ENCODE measurements at regions not wholly inside any gene's neighbourhood (a gene's known extent, or its start where the extent isn't known, plus 50 kb on each side); places are given as distances from the start of the nearest gene placed in this dataset.

DNA sequence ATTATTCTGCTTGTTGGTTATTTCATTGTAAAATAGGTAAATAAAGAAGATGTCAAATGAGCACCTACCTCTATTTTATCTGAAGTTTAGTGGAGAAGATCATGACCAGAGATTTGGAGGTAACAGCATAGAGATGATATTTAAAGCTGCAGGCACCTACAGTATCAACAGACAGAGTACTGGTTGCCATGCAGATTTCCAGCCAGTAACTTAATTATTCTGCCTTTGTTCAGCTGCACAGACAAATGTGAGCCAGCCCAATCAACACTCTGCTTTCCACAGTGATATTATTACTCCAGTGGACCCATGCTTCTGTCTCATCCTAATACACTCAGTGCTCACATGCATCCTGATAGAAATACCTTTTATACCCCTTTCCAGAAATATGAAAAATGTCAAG lies 348.5 kb upstream of the RGS6 start:
- no peak for DNase-seq

DNA sequence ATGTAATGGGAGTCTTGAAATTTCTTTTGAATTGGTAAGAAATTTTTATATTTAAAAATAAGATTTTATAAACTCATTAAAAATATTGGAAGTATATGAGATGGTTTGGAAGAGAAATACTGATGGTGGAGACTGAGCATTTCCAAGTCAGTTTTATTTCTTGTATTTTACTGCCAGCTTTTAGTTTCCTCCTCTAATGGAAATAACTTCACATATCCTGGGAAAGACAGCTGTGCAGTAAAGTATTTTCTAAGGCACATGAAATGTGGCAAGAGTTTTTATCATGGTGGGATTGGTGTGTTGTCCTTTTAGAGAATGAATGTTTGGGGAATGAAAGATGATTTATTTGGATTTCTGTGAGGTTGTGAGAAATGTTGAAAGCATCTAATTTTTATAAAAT lies 346.9 kb upstream of the RGS6 start:
- DNase-seq = no peak

- DNase-seq = no peak
Measured at GRCh38 chr14:71586131-71586897, 345.9 kb upstream of the RGS6 start.

GRCh38 chr14:71588028-71588427 lies 344.2 kb upstream of the RGS6 start:
- no peak for DNase-seq

GRCh38 chr14:71588576-71589215 lies 343.5 kb upstream of the RGS6 start:
- no peak for DNase-seq

- DNase-seq = no peak
Measured at GRCh38 chr14:71589609-71590008, 342.6 kb upstream of the RGS6 start.

DNA sequence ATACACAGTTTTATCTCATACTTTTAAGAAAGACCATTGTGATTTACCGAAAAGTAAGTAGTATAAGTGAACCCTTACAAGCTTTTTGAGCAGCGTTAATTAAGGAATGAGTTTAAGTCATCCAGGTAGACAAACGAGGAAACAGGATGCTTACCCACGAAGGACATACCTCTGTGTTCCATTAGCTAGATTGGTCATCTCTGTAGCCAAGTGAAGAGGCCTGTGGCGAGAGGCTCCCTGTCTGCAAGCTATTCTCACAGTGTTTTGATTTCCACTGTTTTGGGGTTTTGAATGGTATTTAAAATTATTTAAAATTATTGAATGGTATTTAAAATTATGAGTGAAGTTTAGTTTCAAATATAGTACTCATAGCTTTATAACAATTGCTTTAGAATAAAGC lies 342.1 kb upstream of the RGS6 start:
- no peak for DNase-seq

DNA sequence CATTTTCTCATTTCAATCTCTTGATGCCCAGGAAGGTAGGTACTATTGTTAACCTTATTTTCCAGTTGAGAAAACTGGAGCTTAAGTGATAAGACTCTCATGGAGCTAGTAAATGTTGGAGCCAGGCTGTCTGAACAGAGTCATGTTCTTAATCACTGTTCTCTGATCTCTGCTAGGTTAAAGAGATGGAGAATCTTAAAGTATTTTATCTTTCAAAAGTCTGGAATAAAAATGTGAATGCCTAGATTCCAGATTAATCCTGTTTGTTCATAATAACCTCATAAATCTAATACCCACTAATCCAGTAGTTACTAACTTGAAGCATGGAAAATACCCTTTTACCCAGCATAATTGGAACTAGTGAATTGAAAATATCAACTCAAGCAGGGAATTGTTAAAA lies 341.0 kb upstream of the RGS6 start:
- no peak for DNase-seq

- DNase-seq = no peak
Measured at GRCh38 chr14:71591929-71592328, 340.3 kb upstream of the RGS6 start.

- DNase-seq = no peak
Measured at GRCh38 chr14:71592361-71592760, 339.9 kb upstream of the RGS6 start.

- no peak for DNase-seq
Measured at GRCh38 chr14:71593966-71594365, 338.3 kb upstream of the RGS6 start.

DNA sequence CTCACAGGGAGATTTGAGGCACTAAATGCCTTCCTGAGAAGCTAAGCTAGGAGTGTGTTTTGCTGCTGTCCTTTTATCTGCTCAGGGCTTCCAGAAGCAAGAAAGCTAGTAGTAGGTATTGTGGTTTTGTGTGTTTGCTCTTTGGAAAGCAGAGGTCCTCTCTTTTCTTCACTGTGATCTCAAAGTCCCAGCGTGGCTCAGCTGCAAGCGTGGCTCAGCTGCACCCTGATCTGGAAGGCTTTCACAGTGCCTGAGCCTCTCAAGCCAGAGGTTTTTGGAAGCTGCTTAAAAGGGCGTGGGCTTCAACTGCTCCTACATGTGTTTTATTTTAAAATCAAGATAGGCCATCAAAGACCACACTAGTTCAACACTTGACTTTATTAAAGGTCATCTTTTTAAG lies 337.4 kb upstream of the RGS6 start:
- no peak for DNase-seq

GRCh38 chr14:71595441-71595840 lies 336.8 kb upstream of the RGS6 start:
- DNase-seq = no peak

DNA sequence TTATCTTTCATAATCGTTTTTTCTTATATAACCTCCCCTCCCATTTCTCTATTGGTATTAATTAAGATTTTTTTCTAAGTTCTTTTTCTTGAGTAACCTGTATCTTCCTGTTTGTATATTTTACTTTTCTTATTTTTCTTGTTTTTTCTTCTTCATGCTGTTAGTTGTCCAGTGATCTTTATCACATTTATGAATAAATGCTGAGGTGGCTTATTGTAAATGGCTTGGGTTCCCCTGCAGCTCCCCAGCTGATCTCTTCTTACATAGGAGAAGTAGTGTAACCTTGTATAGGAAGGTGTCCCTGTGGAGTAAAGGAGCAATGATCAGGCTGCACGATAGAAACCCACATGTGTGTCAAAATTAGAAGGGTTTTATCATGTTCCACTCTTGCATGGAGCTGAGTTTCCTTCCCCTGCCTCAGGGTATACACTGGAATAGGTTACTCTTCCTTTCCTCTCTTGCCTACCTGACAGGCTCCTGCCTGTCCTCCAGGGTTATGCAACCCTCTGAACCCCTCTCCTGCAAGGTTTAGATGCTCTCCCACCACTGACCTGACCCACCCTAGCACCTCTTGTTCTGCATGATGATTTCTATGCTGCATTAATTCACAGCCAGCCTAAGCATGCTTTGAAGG lies 334.8 kb upstream of the RGS6 start:
- DNase-seq = no peak

- DNase-seq = no peak
Measured at GRCh38 chr14:71597955-71598660, 334.1 kb upstream of the RGS6 start.

- DNase-seq = no peak
Measured at GRCh38 chr14:71600309-71600708, 331.9 kb upstream of the RGS6 start.

GRCh38 chr14:71602524-71602923 lies 329.7 kb upstream of the RGS6 start:
- DNase-seq = no peak

DNA sequence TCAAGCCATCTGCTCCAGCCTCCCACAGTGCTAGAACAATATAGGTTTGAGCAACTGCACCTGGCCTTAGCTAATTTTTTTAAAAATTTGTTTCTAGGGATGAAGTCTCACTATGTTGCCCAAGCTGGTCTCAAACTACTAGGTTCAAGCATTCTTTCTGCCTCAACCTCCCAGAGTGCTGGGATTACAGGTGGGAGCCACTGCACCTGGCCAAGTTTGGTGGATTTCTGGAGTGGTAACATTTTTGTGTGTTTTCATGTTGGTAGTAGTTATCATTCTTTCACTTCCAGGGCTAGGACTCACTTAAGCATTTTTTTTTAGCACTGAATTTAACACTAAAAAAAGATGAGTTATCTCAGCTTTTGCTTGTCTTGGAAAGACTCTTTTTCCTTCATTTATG lies 328.0 kb upstream of the RGS6 start:
- DNase-seq = no peak

GRCh38 chr14:71606064-71606463 lies 326.2 kb upstream of the RGS6 start:
- no peak for DNase-seq

DNA sequence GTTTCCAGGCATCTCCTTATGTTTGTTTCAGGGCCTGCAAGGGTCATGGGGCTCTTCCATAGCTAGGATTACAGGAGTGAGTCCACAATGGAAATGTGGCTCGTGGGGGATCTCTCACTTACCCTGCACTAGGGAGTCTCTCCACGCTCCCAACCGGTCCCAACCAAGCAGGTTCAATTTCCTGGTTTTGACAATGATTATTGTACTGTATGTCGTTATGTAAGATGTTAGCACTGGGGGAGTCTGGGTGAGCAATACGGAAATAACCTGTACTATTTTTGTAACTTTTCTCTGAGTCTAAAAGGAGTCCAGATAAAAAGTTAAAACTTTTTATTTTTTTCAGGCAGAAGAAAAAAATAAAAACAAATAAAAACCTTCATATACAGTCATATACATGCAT lies 325.7 kb upstream of the RGS6 start:
- DNase-seq = no peak

GRCh38 chr14:71607056-71607455 lies 325.2 kb upstream of the RGS6 start:
- no peak for DNase-seq

GRCh38 chr14:71610149-71610548 lies 322.1 kb upstream of the RGS6 start:
- DNase-seq = no peak

DNA sequence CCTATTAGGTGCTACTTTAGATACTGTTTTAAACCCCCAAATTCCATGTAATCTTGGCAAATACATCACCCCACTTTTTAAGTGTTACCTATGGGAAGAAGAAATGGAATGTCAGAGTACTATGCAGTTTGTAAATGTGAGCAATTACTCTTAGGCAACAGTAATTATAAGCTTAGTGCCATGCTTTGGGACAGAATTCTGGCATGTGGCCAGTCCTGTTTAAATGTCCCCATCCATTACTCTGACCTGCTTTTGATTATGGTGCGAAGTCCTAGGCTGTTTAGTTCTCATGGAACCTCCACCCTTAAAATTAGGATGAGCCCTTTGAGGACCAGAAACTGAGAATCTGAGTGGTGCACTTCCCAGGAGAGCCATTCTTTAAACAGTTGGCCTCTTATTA lies 321.4 kb upstream of the RGS6 start:
- DNase-seq = no peak

- DNase-seq = no peak
Measured at GRCh38 chr14:71613168-71613567, 319.1 kb upstream of the RGS6 start.

Measured in GOT3 (cell line).